H1 (cell line): ENCODE measurements at regions not wholly inside any gene's neighbourhood (a gene's known extent, or its start where the extent isn't known, plus 50 kb on each side); places are given as distances from the start of the nearest gene placed in this dataset.

ENCODE experiments used
- CTCF ChIA-PET: fragments of 300-600 bp; sonication (Branson Sonifier 250); formaldehyde crosslinking; loops from one replicate; lab custom pipeline; 2021; ENCODE audit not compliant: partially characterized antibody; lab: Charles Lee
- POLR2A ChIA-PET: fragments of 300-600 bp; sonication (Branson Sonifier 250); formaldehyde crosslinking; loops from one replicate; lab custom pipeline; 2021; ENCODE audit warnings: inconsistent platforms; ENCODE audit not compliant: partially characterized antibody; lab: Charles Lee
- DNase-seq, 2 experiments: peaks; one replicate each; pipeline versions ENCODE4 v3.0.0 to v3.0.0-alpha.2; 2010 to 2022; ENCODE audit warnings: low spot score in 2 of 2, low read depth in 1 of 2, mixed read lengths in 1 of 2
- FAIRE-seq: peaks from 2 replicates; lab custom pipeline; 2011; peaks lifted over from hg19 to GRCh38; lab: Jason Lieb, UNC
- H2AFZ ChIP-seq: 2 replicates; pipeline ENCODE4 v1.8.1; 2012; ENCODE audit warnings: low read length, inconsistent platforms
- H2AK5ac ChIP-seq: 2 replicates; pipeline ENCODE4 v1.6.1; 2013; ENCODE audit warnings: low read depth, low read length
- H2BK120ac ChIP-seq: replicated peaks from 2 replicates; pipeline ENCODE3; 2013; ENCODE audit warnings: low read depth, low read length, inconsistent platforms
- H2BK12ac ChIP-seq: 2 replicates; pipeline ENCODE4 v1.6.1; 2013; ENCODE audit warnings: low read depth, low read length
- H2BK15ac ChIP-seq: 2 replicates; pipeline ENCODE4 v1.6.1; 2013; ENCODE audit warnings: low read length
- H2BK20ac ChIP-seq: 2 replicates; pipeline ENCODE4 v1.6.1; 2013; ENCODE audit warnings: low read length
- H2BK5ac ChIP-seq: 2 replicates; pipeline ENCODE4 v1.6.1; 2013; ENCODE audit warnings: low read depth, low read length
- H3K14ac ChIP-seq: 2 replicates; pipeline ENCODE4 v1.6.1; 2013; ENCODE audit warnings: inconsistent platforms; ENCODE audit not compliant: insufficient read length
- H3K18ac ChIP-seq: 2 replicates; pipeline ENCODE4 v1.6.1; 2013; ENCODE audit warnings: low read length; ENCODE audit errors: extremely low read depth
- H3K23ac ChIP-seq: 2 replicates; pipeline ENCODE4 v1.6.1; 2013; ENCODE audit warnings: inconsistent platforms; ENCODE audit not compliant: insufficient read length
- H3K23me2 ChIP-seq: 2 replicates; pipeline ENCODE4 v1.6.1; 2013; ENCODE audit warnings: low read depth, low read length
- H3K27ac ChIP-seq: 2 replicates; pipeline ENCODE4 v1.6.1; 2011; ENCODE audit warnings: low read depth, low read length, inconsistent platforms
- H3K27me3 ChIP-seq, 4 experiments: replicated peaks in 1 of 4; 1 replicate in 1 of 4; 2 replicates in 3 of 4; pipeline versions ENCODE4 v1.6.1 to v1.8.1; 2011 to 2013; ENCODE audit warnings: low read length in 3 of 4, mild to moderate bottlenecking in 3 of 4, inconsistent platforms in 2 of 4, mixed read lengths in 2 of 4, moderate library complexity in 1 of 4; ENCODE audit not compliant: control insufficient read depth in 3 of 4, insufficient read depth in 3 of 4; ENCODE audit errors: extremely low read depth in 1 of 4
- H3K36me3 ChIP-seq, 4 experiments: 2 replicates each; pipeline versions ENCODE4 v1.6.1 to v1.8.1; 2011 to 2013; ENCODE audit warnings: mild to moderate bottlenecking in 4 of 4, low read length in 3 of 4, moderate library complexity in 2 of 4, control low read depth in 1 of 4, inconsistent platforms in 1 of 4; ENCODE audit not compliant: insufficient read depth in 4 of 4, control insufficient read depth in 2 of 4
- H3K4ac ChIP-seq: replicated peaks from 2 replicates; pipeline ENCODE3; 2013; ENCODE audit warnings: low read length, low read depth, mixed read lengths, inconsistent platforms; ENCODE audit not compliant: insufficient read length
- H3K4me1 ChIP-seq, 4 experiments: replicated peaks in 1 of 4; 1 replicate in 1 of 4; 2 replicates in 3 of 4; pipeline versions ENCODE4 v1.6.1 to v1.8.1; 2011 to 2013; ENCODE audit warnings: low read length in 3 of 4, inconsistent platforms in 2 of 4, mixed read lengths in 1 of 4; ENCODE audit not compliant: insufficient read depth in 4 of 4, control insufficient read depth in 3 of 4
- H3K4me2 ChIP-seq, 2 experiments: 2 replicates each; pipeline versions ENCODE4 v1.6.1 to v1.8.1; 2011 to 2013; ENCODE audit warnings: low read depth in 2 of 2, low read length in 2 of 2, control low read depth in 1 of 2, inconsistent platforms in 1 of 2, mild to moderate bottlenecking in 1 of 2; ENCODE audit not compliant: insufficient read depth in 1 of 2
- H3K4me3 ChIP-seq, 4 experiments: fragments of 200-600, 300-600 bp in 1 of 4; sonication (generic), shearing (Covaris generic), sonication (Bioruptor Twin) in 1 of 4; 2 replicates each; pipeline versions ENCODE4 v1.5.1 to v1.8.1; 2011 to 2016; ENCODE audit warnings: low read length in 4 of 4, low read depth in 3 of 4, control low read depth in 2 of 4, inconsistent platforms in 2 of 4, mild to moderate bottlenecking in 2 of 4, mixed read lengths in 1 of 4, moderate library complexity in 1 of 4; ENCODE audit not compliant: insufficient read depth in 2 of 4; ENCODE audit errors: extremely low read depth in 1 of 4
- H3K56ac ChIP-seq: replicated peaks from 2 replicates; pipeline ENCODE3; 2013; ENCODE audit warnings: low read depth, mild to moderate bottlenecking, mixed read lengths, low read length, inconsistent platforms; ENCODE audit not compliant: insufficient read length
- H3K79me1 ChIP-seq: 2 replicates; pipeline ENCODE4 v1.6.1; 2013; ENCODE audit warnings: low read depth, low read length, control low read depth
- H3K79me2 ChIP-seq, 2 experiments: 2 replicates each; pipeline versions ENCODE4 v1.6.1 to v1.8.1; 2012 to 2013; ENCODE audit warnings: low read length in 2 of 2, mild to moderate bottlenecking in 2 of 2, inconsistent platforms in 1 of 2; ENCODE audit not compliant: insufficient read depth in 2 of 2, control insufficient read depth in 1 of 2
- H3K9ac ChIP-seq, 4 experiments: replicated peaks in 1 of 4; 1 replicate in 1 of 4; 2 replicates in 3 of 4; pipeline versions ENCODE4 v1.6.1 to v1.8.1; 2011 to 2013; ENCODE audit warnings: low read depth in 3 of 4, low read length in 3 of 4, control low read depth in 2 of 4, mild to moderate bottlenecking in 2 of 4, moderate library complexity in 2 of 4, inconsistent platforms in 1 of 4; ENCODE audit errors: extremely low read depth in 1 of 4
- H3K9me3 ChIP-seq, 2 experiments: 2 replicates each; pipeline versions ENCODE4 v1.6.1 to v1.8.1; 2012 to 2013; ENCODE audit warnings: mild to moderate bottlenecking in 2 of 2, moderate library complexity in 2 of 2, control low read depth in 1 of 2, inconsistent platforms in 1 of 2, low read depth in 1 of 2, low read length in 1 of 2, mixed read lengths in 1 of 2; ENCODE audit not compliant: insufficient read depth in 2 of 2
- H4K20me1 ChIP-seq, 2 experiments: replicated peaks in 1 of 2; 2 replicates each; pipeline versions ENCODE3 to v1.8.1; 2011 to 2013; ENCODE audit warnings: inconsistent platforms in 2 of 2, low read length in 2 of 2, mild to moderate bottlenecking in 1 of 2; ENCODE audit not compliant: insufficient read depth in 2 of 2, control insufficient read depth in 1 of 2
- H4K5ac ChIP-seq: 2 replicates; pipeline ENCODE4 v1.6.1; 2013; ENCODE audit warnings: low read length, low read depth, mixed read lengths, inconsistent platforms; ENCODE audit not compliant: insufficient read length
- H4K8ac ChIP-seq: 2 replicates; pipeline ENCODE4 v1.8.0; 2013; ENCODE audit warnings: mild to moderate bottlenecking, moderate library complexity, low read length, inconsistent platforms; ENCODE audit not compliant: insufficient read depth; ENCODE audit errors: extremely low read depth
- H4K91ac ChIP-seq: replicated peaks from 2 replicates; pipeline ENCODE3; 2013; ENCODE audit warnings: low read length, mixed read lengths, inconsistent platforms; ENCODE audit not compliant: insufficient read length
- BRCA1 ChIP-seq: IDR thresholded peaks from 2 replicates; pipeline ENCODE4 v1.6.1; 2012; ENCODE audit warnings: low read depth, low read length, improper control_type of control experiment
- EP300 ChIP-seq, 2 experiments: IDR thresholded peaks; 1 replicate in 1 of 2; 2 replicates in 1 of 2; pipeline ENCODE4 v1.6.1; 2011 to 2012; ENCODE audit warnings: low read depth in 2 of 2, low read length in 2 of 2, mild to moderate bottlenecking in 2 of 2, borderline replicate concordance in 1 of 2, inconsistent platforms in 1 of 2, moderate library complexity in 1 of 2
- GTF2F1 ChIP-seq: IDR thresholded peaks from 2 replicates; pipeline ENCODE4 v1.6.1; 2012; ENCODE audit warnings: low read depth, low read length, improper control_type of control experiment, borderline replicate concordance
- JUN ChIP-seq: IDR thresholded peaks from 2 replicates; pipeline ENCODE4 v1.6.1; 2011; ENCODE audit warnings: low read depth, mild to moderate bottlenecking, improper control_type of control experiment, low read length
- KDM1A ChIP-seq: fragments of 200-600, 300-600 bp; sonication (generic); IDR thresholded peaks from 2 replicates; pipeline ENCODE4 v1.7.1; 2016; ENCODE audit warnings: mild to moderate bottlenecking, low read length, borderline replicate concordance
- POLR2AphosphoS5 ChIP-seq: IDR thresholded peaks from 2 replicates; pipeline ENCODE4 v1.6.1; 2011; ENCODE audit warnings: low read depth, low read length
- RFX5 ChIP-seq: IDR thresholded peaks from 2 replicates; pipeline ENCODE4 v1.6.1; 2011; ENCODE audit warnings: low read depth, low read length, improper control_type of control experiment, borderline replicate concordance
- RNF2 ChIP-seq: fragments of 200-900, 300-1000 bp; sonication (generic); IDR thresholded peaks from 2 replicates; pipeline ENCODE4 v1.7.1; 2016; ENCODE audit warnings: borderline replicate concordance, low read depth, mild to moderate bottlenecking, antibody characterized with exemption, low read length; ENCODE audit not compliant: poor library complexity, severe bottlenecking; ENCODE audit errors: missing control alignments
- SIX5 ChIP-seq: IDR thresholded peaks from 2 replicates; pipeline ENCODE4 v1.6.1; 2011; ENCODE audit warnings: mild to moderate bottlenecking, low read depth, low read length
- TAF7 ChIP-seq: optimal IDR thresholded peaks from 2 replicates; pipeline ENCODE3; 2011; ENCODE audit warnings: low read depth, mild to moderate bottlenecking, inconsistent platforms, low read length, moderate library complexity, borderline replicate concordance
- TEAD4 ChIP-seq: IDR thresholded peaks from 2 replicates; pipeline ENCODE4 v1.6.1; 2012; ENCODE audit warnings: low read depth, low read length, inconsistent platforms, mixed read lengths
- YY1 ChIP-seq: IDR thresholded peaks from 2 replicates; pipeline ENCODE4 v1.6.1; 2011; ENCODE audit warnings: low read depth, mild to moderate bottlenecking, low read length
- ZNF274 ChIP-seq: IDR thresholded peaks from 2 replicates; pipeline ENCODE4 v1.7.0; 2012; ENCODE audit warnings: low read length, borderline replicate concordance; ENCODE audit errors: extremely low read depth
- WGBS, 2 experiments: shearing (Covaris generic) in 1 of 2; methylation state at CpG; one replicate each; pipeline versions ENCODE4 v1.1.6 to v1.1.7; 2013 to 2015; ENCODE audit warnings: low lambda C conversion rate in 2 of 2, mixed read lengths in 2 of 2, inconsistent platforms in 1 of 2, low coverage in 1 of 2, missing lambda C conversion rate in 1 of 2; ENCODE audit not compliant: insufficient replicate concordance in 2 of 2, insufficient coverage in 1 of 2, insufficient read length in 1 of 2; ENCODE audit errors: extremely low coverage in 1 of 2, missing lambda C conversion rate in 1 of 2; 5-methylcytosine and 5-hydroxymethylcytosine counted together
- TF ChIP-seq, protein P1 (sequence below): IDR thresholded peaks from 2 replicates; pipeline ENCODE4 v1.6.1; 2011; ENCODE audit warnings: low read length, improper control_type of control experiment

DNA sequence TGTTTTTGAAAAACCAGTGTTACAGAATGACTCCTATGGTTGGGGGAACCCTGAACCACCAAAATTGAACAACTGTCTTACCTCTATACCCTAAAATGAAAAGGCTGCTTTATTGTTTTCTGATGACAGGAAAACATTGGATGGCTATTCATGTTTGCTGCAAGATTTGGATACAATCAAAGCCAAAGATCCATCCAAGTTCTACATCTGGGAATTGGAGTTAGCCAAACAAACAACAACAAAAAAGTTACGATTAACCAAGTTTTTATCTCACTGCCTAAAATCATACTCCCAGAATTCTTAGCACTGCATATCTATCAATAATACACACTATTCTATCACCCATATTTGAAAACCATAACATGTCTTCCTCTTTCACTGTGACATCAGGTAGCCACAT, 349.7 kb upstream of the SLC7A11 start:
- Histone ChIP-seq H3K4me2 (no peak overlapping the region), H3K9me3 (no peaks in the 10 kb centered on the region), H2AFZ (0 out of 2 replicates have a peak overlapping the region, but pooled peaks have one; percentile 68), H3K27ac (no peak overlapping the region), H2BK120ac (no peak overlapping the region), H4K20me1 (no peaks in the 10 kb centered on the region), H3K23me2 (no peaks in the 10 kb centered on the region; the same call in 1 of the 2 replicates), H2BK12ac (no peak overlapping the region), H4K91ac (no peak overlapping the region), H3K56ac (no peak overlapping the region), H3K4ac (no peak overlapping the region), H4K5ac (no peak overlapping the region), H3K79me1 (no peaks in the 10 kb centered on the region), H2BK15ac (no peak overlapping the region), H2BK20ac (no peak overlapping the region), H4K8ac (no peak overlapping the region), H3K23ac (no peak overlapping the region), H3K14ac (no peak overlapping the region), H3K18ac (no peak overlapping the region), H3K79me2 (no peaks in the 10 kb centered on the region), H3K4me3 (no peak overlapping the region), H3K4me1 (no peaks in the 10 kb centered on the region), H3K9ac (no peak overlapping the region), H3K27me3 (no peaks in the 10 kb centered on the region), H2BK5ac (no peak overlapping the region), H2AK5ac (no peak overlapping the region), H3K36me3 (no peaks in the 10 kb centered on the region)
- ChIA-PET CTCF (interaction anchor here (1.6 kb wide), 1 partner anchor 89 kb away, joined by 6 read pairs; no protein-coding TSS in a partner anchor), POLR2A (no interaction called here)
- DNase-seq (no peak), FAIRE-seq (no peak)
- WGBS, 2 experiments, result 0% methylated on average over 1 of the region's 1 CpG; no CpG with 5 or more reads in 1 of the 2 experiments
- TF ChIP-seq EP300 (IDR thresholded peaks at IDR 0.05; ENCODE audit: borderline replicate concordance in 1 of 2, low read depth in 2 of 2, low read length in 2 of 2) (no peak), TAF7 (no peak), SIX5 (no peak), RFX5 (no peak), KDM1A (no peak), YY1 (no peak), RNF2 (no peak), GTF2F1 (no peak), TEAD4 (no peak), POLR2AphosphoS5 (no peak), ZNF274 (no peak), JUN (no peak), BRCA1 (no peak)
- TF ChIP-seq, protein P1, sequence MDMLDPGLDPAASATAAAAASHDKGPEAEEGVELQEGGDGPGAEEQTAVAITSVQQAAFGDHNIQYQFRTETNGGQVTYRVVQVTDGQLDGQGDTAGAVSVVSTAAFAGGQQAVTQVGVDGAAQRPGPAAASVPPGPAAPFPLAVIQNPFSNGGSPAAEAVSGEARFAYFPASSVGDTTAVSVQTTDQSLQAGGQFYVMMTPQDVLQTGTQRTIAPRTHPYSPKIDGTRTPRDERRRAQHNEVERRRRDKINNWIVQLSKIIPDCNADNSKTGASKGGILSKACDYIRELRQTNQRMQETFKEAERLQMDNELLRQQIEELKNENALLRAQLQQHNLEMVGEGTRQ, result no peak
